ENCODE measurements at regions not wholly inside any gene's neighbourhood (a gene's known extent, or its start where the extent isn't known, plus 50 kb on each side); places are given as distances from the start of the nearest gene placed in this dataset.

GRCh38 chr16:73730481-73731090 is 566.0 kb upstream of the PSMD7 start:
- no peak for TF ChIP-seq SIN3A (IDR thresholded peaks at IDR 0.05; ENCODE audit: low read depth, low read length)
- no peak for TF ChIP-seq EGR1 (IDR thresholded peaks at IDR 0.05; ENCODE audit: borderline replicate concordance in 1 of 2, low read depth in 2 of 2, low read length in 2 of 2)
- TF ChIP-seq STAT1 (conservative IDR thresholded peaks at IDR 0.05), result no peak
- TF ChIP-seq CTCF (IDR thresholded peaks at IDR 0.05 in 2 of 3, conservative IDR thresholded peaks at IDR 0.05 in 1 of 3; ENCODE audit: control insufficient read depth in 2 of 3, extremely low read depth in 1 of 3, insufficient read depth in 1 of 3, low read depth in 3 of 3, low read length in 3 of 3), result no peak
- no peak for TF ChIP-seq CREB1 (IDR thresholded peaks at IDR 0.05; ENCODE audit: low read depth)
- no peak for TF ChIP-seq SPI1 (IDR thresholded peaks at IDR 0.05; ENCODE audit: borderline replicate concordance, insufficient read depth, low read depth, low read length)
- no peak for TF ChIP-seq MTA2 (IDR thresholded peaks at IDR 0.05; ENCODE audit: low read depth)
